IMR-90 (cell line): ENCODE measurements at regions not wholly inside any gene's neighbourhood (a gene's known extent, or its start where the extent isn't known, plus 50 kb on each side); places are given as distances from the start of the nearest gene placed in this dataset.

ENCODE experiments used
- ATAC-seq: fragments of 200-7000 bp; cut with Tn5 transposase; 2 replicates; pipeline ENCODE4 v1.9.1; 2020; ENCODE audit warnings: low read depth, mild to moderate bottlenecking, moderate library complexity
- BruUV-seq: library from RNA; stranded (reverse); fragments of 400-500 nt; replicated peaks from 2 replicates; lab custom pipeline; 2021; lab: Mats Ljungman, UMichigan
- CTCF ChIA-PET: fragments of 300-600 bp; formaldehyde crosslinking; extraction: SDS; loops from one replicate; lab custom pipeline; 2021; ENCODE audit warnings: antibody characterized with exemption; lab: Yijun Ruan, JAX
- POLR2A ChIA-PET: fragments of 300-600 bp; sonication (Branson Sonifier 250); formaldehyde crosslinking; loops from one replicate; lab custom pipeline; 2022; ENCODE audit warnings: antibody characterized with exemption; ENCODE audit not compliant: unreplicated experiment; lab: Charles Lee
- DNase-seq: peaks from one replicate; pipeline ENCODE4 v3.0.0; 2013
- H2AFZ ChIP-seq: replicated peaks from 2 replicates; pipeline ENCODE3; 2013; ENCODE audit warnings: low read length, mild to moderate bottlenecking; ENCODE audit not compliant: poor library complexity
- H2AK5ac ChIP-seq: 2 replicates; pipeline ENCODE4 v1.6.1; 2013; ENCODE audit warnings: low read depth, low read length, inconsistent platforms
- H2AK9ac ChIP-seq: replicated peaks from 2 replicates; pipeline ENCODE3; 2013; ENCODE audit warnings: mild to moderate bottlenecking, low read depth, low read length, moderate library complexity; ENCODE audit not compliant: poor library complexity
- H2BK120ac ChIP-seq: 2 replicates; pipeline ENCODE4 v1.6.1; 2013; ENCODE audit warnings: low read depth, low read length, inconsistent platforms
- H2BK15ac ChIP-seq: 3 replicates; pipeline ENCODE4 v1.6.1; 2013; ENCODE audit warnings: low read depth, low read length, inconsistent platforms
- H2BK20ac ChIP-seq: 2 replicates; pipeline ENCODE4 v1.6.1; 2013; ENCODE audit warnings: low read depth, mild to moderate bottlenecking, inconsistent platforms, low read length, moderate library complexity
- H2BK5ac ChIP-seq: 2 replicates; pipeline ENCODE4 v1.6.1; 2013; ENCODE audit warnings: mild to moderate bottlenecking, low read depth, low read length, inconsistent platforms; ENCODE audit not compliant: poor library complexity, severe bottlenecking
- H3K14ac ChIP-seq: replicated peaks from 2 replicates; pipeline ENCODE4 v1.6.1; 2013; ENCODE audit warnings: low read depth, low read length, inconsistent platforms
- H3K18ac ChIP-seq: 2 replicates; pipeline ENCODE4 v1.6.1; 2013; ENCODE audit warnings: low read depth, low read length, control low read depth
- H3K23ac ChIP-seq: 2 replicates; pipeline ENCODE4 v1.6.1; 2013; ENCODE audit warnings: low read depth, low read length, inconsistent platforms
- H3K27ac ChIP-seq: 2 replicates; pipeline ENCODE4 v1.5.1; 2013; ENCODE audit warnings: mild to moderate bottlenecking, control low read depth, low read length; ENCODE audit not compliant: insufficient read depth
- H3K27me3 ChIP-seq: 2 replicates; pipeline ENCODE4 v1.6.1; 2013; ENCODE audit warnings: low read length; ENCODE audit not compliant: control insufficient read depth, insufficient read depth
- H3K36me3 ChIP-seq: 2 replicates; pipeline ENCODE4 v1.6.1; 2013; ENCODE audit warnings: low read length, mixed read lengths; ENCODE audit not compliant: control insufficient read depth, insufficient read depth
- H3K4ac ChIP-seq: 2 replicates; pipeline ENCODE4 v1.6.1; 2013; ENCODE audit warnings: low read depth, low read length, inconsistent platforms
- H3K4me1 ChIP-seq: 2 replicates; pipeline ENCODE4 v1.6.1; 2013; ENCODE audit warnings: low read length, mixed read lengths; ENCODE audit not compliant: control insufficient read depth, insufficient read depth
- H3K4me2 ChIP-seq: 2 replicates; pipeline ENCODE4 v1.6.1; 2013; ENCODE audit warnings: low read depth, mild to moderate bottlenecking, control low read depth, low read length, moderate library complexity
- H3K4me3 ChIP-seq: 2 replicates; pipeline ENCODE4 v1.5.1; 2013; ENCODE audit warnings: low read depth, mild to moderate bottlenecking, control low read depth, low read length, moderate library complexity; ENCODE audit not compliant: insufficient read depth
- H3K56ac ChIP-seq: 2 replicates; pipeline ENCODE4 v1.6.1; 2013; ENCODE audit warnings: low read length, inconsistent platforms; ENCODE audit not compliant: insufficient read depth; ENCODE audit errors: extremely low read depth
- H3K79me1 ChIP-seq, 2 experiments: 2 replicates each; pipeline ENCODE4 v1.6.1; 2013; ENCODE audit warnings: low read length in 2 of 2, inconsistent platforms in 1 of 2, low read depth in 1 of 2
- H3K9ac ChIP-seq: 2 replicates; pipeline ENCODE4 v1.6.1; 2013; ENCODE audit warnings: low read depth, low read length, control low read depth
- H3K9me1 ChIP-seq: 2 replicates; pipeline ENCODE4 v1.6.1; 2013; ENCODE audit warnings: low read length, inconsistent platforms; ENCODE audit not compliant: insufficient read depth
- H3K9me3 ChIP-seq: 2 replicates; pipeline ENCODE4 v1.6.1; 2013; ENCODE audit warnings: low read length; ENCODE audit not compliant: control insufficient read depth, insufficient read depth
- H4K20me1 ChIP-seq: 2 replicates; pipeline ENCODE4 v1.6.1; 2013; ENCODE audit warnings: low read length, inconsistent platforms; ENCODE audit not compliant: insufficient read depth
- H4K5ac ChIP-seq: 2 replicates; pipeline ENCODE4 v1.6.1; 2013; ENCODE audit warnings: mild to moderate bottlenecking, low read depth, low read length, control low read depth
- H4K8ac ChIP-seq, 2 experiments: 2 replicates each; pipeline ENCODE4 v1.6.1; 2013; ENCODE audit warnings: low read depth in 2 of 2, low read length in 2 of 2, control low read depth in 1 of 2, inconsistent platforms in 1 of 2
- H4K91ac ChIP-seq: 2 replicates; pipeline ENCODE4 v1.6.1; 2013; ENCODE audit warnings: low read depth, low read length, inconsistent platforms; ENCODE audit not compliant: insufficient read depth
- BHLHE40 ChIP-seq: fragments of 150-350 bp; IDR thresholded peaks from 2 replicates; pipeline ENCODE4 v1.6.1; 2016; ENCODE audit warnings: mild to moderate bottlenecking, low read depth, low read length
- CEBPB ChIP-seq: IDR thresholded peaks from 2 replicates; pipeline ENCODE4 v1.6.1; 2012; ENCODE audit warnings: low read depth, low read length, improper control_type of control experiment
- CHD1 ChIP-seq: IDR thresholded peaks from 2 replicates; pipeline ENCODE4 v1.6.1; 2012; ENCODE audit warnings: low read depth, low read length, improper control_type of control experiment
- ELK1 ChIP-seq: fragments of 150-350 bp; IDR thresholded peaks from 2 replicates; pipeline ENCODE4 v1.6.1; 2016; ENCODE audit warnings: low read depth, mild to moderate bottlenecking, low read length, moderate library complexity, borderline replicate concordance
- FOS ChIP-seq: fragments of 150-350 bp; IDR thresholded peaks from 2 replicates; pipeline ENCODE4 v1.6.1; 2016; ENCODE audit warnings: low read depth, low read length
- MAFK ChIP-seq: IDR thresholded peaks from 2 replicates; pipeline ENCODE4 v1.6.1; 2012; ENCODE audit warnings: low read depth, low read length, improper control_type of control experiment
- MAZ ChIP-seq: IDR thresholded peaks from 2 replicates; pipeline ENCODE4 v1.6.1; 2012; ENCODE audit warnings: low read depth, mild to moderate bottlenecking, low read length, improper control_type of control experiment, moderate library complexity, borderline replicate concordance
- MXI1 ChIP-seq: IDR thresholded peaks from 2 replicates; pipeline ENCODE4 v1.6.1; 2012; ENCODE audit warnings: low read depth, mild to moderate bottlenecking, low read length, moderate library complexity, borderline replicate concordance
- NFE2L2 ChIP-seq: fragments of 150-350 bp; IDR thresholded peaks from 2 replicates; pipeline ENCODE4 v1.6.1; 2016; ENCODE audit warnings: low read depth, mild to moderate bottlenecking, low read length
- POLR2A ChIP-seq: IDR thresholded peaks from 2 replicates; pipeline ENCODE4 v1.6.1; 2012; ENCODE audit warnings: mild to moderate bottlenecking, low read depth, low read length
- RAD21 ChIP-seq: IDR thresholded peaks from 2 replicates; pipeline ENCODE4 v1.6.1; 2012; ENCODE audit warnings: low read length, improper control_type of control experiment
- RCOR1 ChIP-seq: IDR thresholded peaks from 2 replicates; pipeline ENCODE4 v1.6.1; 2012; ENCODE audit warnings: mild to moderate bottlenecking, low read length, improper control_type of control experiment; ENCODE audit not compliant: insufficient replicate concordance
- RFX5 ChIP-seq: IDR thresholded peaks from 2 replicates; pipeline ENCODE4 v1.8.0; 2012; ENCODE audit warnings: low read depth, mild to moderate bottlenecking, low read length, moderate library complexity
- SMC3 ChIP-seq: fragments of 150-350 bp; IDR thresholded peaks from 2 replicates; pipeline ENCODE4 v1.6.1; 2016; ENCODE audit warnings: low read depth, mild to moderate bottlenecking, antibody characterized with exemption, low read length, moderate library complexity
- WGBS, 2 experiments: methylation state at CpG; one replicate each; pipeline versions ENCODE4 v1.1.5 to v1.1.7; 2013; ENCODE audit warnings: missing lambda C conversion rate in 2 of 2; ENCODE audit not compliant: insufficient read length in 1 of 2; ENCODE audit errors: extremely low coverage in 2 of 2; 5-methylcytosine and 5-hydroxymethylcytosine counted together
- dilution Hi-C: fragments of 300-500 bp; cut with HindIII; formaldehyde crosslinking; loops from one replicate; pipeline ENCODE4 v1.14.3; 2018; ENCODE audit warnings: low sequenced_read_pairs; ENCODE audit not compliant: unreplicated experiment
- in situ Hi-C: fragments of 300-500 bp; cut with MboI; formaldehyde crosslinking; loops from 3 replicates; pipeline ENCODE4 v1.14.3; 2019; ENCODE audit warnings: low sequenced_read_pairs, inconsistent platforms, mixed read lengths
- intact Hi-C: fragments of 100-400 bp; cut with micrococcal nuclease; formaldehyde crosslinking; loops from 2 replicates; pipeline ENCODE4 v1.10.0; 2022
- TF ChIP-seq, protein P1 (sequence below): fragments of 150-350 bp; IDR thresholded peaks from 2 replicates; pipeline ENCODE4 v1.6.1; 2017; ENCODE audit warnings: mild to moderate bottlenecking, antibody characterized with exemption, low read length, low read depth
- TF ChIP-seq, protein P2 (sequence below): conservative IDR thresholded peaks from 2 replicates; pipeline ENCODE4 v1.5.1; 2012; ENCODE audit warnings: mild to moderate bottlenecking, low read depth, low read length, improper control_type of control experiment

GRCh38 chr1:88461007-88461406, 223.1 kb upstream of the PKN2 start:
- Histone ChIP-seq H2BK20ac (no peak overlapping the region), H3K4me1 (no peaks in the 10 kb centered on the region), H4K5ac (no peak overlapping the region), H2AK9ac (no peak overlapping the region), H3K14ac (no peak overlapping the region), H2AFZ (no peak overlapping the region), H4K20me1 (no peaks in the 10 kb centered on the region), H3K27ac (no peak overlapping the region), H2BK120ac (no peak overlapping the region), H3K9ac (no peak overlapping the region), H2AK5ac (no peak overlapping the region), H3K4me2 (no peak overlapping the region), H3K9me3 (no peaks in the 10 kb centered on the region), H4K91ac (no peak overlapping the region), H3K36me3 (no peaks in the 10 kb centered on the region), H3K4ac (no peak overlapping the region), H3K27me3 (no peaks in the 10 kb centered on the region; the same call in 1 of the 2 replicates), H4K8ac (no peak overlapping the region), H3K18ac (no peak overlapping the region), H3K79me1 (no peaks in the 10 kb centered on the region), H3K56ac (no peak overlapping the region), H2BK15ac (no peak overlapping the region), H3K9me1 (peaks cover 5% of the 10 kb centered on the region; the same call in 1 of the 2 replicates), H3K4me3 (no peak overlapping the region), H2BK5ac (no peak overlapping the region), H3K23ac (no peak overlapping the region; the same call in 1 of the 2 replicates)
- ChIA-PET POLR2A (no interaction called here), CTCF (no interaction called here)
- TF ChIP-seq BHLHE40 (no peak), MAFK (no peak), SMC3 (no peak), POLR2A (no peak), RCOR1 (no peak), RAD21 (no peak), RFX5 (no peak), MXI1 (no peak), MAZ (no peak), ELK1 (no peak), CEBPB (no peak), CHD1 (no peak), NFE2L2 (no peak), FOS (no peak)
- TF ChIP-seq, protein P1, sequence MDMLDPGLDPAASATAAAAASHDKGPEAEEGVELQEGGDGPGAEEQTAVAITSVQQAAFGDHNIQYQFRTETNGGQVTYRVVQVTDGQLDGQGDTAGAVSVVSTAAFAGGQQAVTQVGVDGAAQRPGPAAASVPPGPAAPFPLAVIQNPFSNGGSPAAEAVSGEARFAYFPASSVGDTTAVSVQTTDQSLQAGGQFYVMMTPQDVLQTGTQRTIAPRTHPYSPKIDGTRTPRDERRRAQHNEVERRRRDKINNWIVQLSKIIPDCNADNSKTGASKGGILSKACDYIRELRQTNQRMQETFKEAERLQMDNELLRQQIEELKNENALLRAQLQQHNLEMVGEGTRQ, result no peak
- TF ChIP-seq, protein P2, sequence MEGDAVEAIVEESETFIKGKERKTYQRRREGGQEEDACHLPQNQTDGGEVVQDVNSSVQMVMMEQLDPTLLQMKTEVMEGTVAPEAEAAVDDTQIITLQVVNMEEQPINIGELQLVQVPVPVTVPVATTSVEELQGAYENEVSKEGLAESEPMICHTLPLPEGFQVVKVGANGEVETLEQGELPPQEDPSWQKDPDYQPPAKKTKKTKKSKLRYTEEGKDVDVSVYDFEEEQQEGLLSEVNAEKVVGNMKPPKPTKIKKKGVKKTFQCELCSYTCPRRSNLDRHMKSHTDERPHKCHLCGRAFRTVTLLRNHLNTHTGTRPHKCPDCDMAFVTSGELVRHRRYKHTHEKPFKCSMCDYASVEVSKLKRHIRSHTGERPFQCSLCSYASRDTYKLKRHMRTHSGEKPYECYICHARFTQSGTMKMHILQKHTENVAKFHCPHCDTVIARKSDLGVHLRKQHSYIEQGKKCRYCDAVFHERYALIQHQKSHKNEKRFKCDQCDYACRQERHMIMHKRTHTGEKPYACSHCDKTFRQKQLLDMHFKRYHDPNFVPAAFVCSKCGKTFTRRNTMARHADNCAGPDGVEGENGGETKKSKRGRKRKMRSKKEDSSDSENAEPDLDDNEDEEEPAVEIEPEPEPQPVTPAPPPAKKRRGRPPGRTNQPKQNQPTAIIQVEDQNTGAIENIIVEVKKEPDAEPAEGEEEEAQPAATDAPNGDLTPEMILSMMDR, result no peak
- in situ Hi-C loops (no loop called here), intact Hi-C loops (no loop called here), dilution Hi-C loops (no loop called here)
- BruUV-seq, result no TSS peak
- ATAC-seq (no peak), DNase-seq (no peak)
- WGBS, 2 experiments, result no CpG with 5 or more reads among the region's 2 CpGs
